Pons (tissue), 1 donor: ENCODE measurements at regions not wholly inside any gene's neighbourhood (a gene's known extent, or its start where the extent isn't known, plus 50 kb on each side); places are given as distances from the start of the nearest gene placed in this dataset.

ENCODE experiments used
- DNase-seq: peaks from one replicate; pipeline ENCODE4 v3.0.0-alpha.2; 2016; ENCODE audit warnings: low spot score

DNA sequence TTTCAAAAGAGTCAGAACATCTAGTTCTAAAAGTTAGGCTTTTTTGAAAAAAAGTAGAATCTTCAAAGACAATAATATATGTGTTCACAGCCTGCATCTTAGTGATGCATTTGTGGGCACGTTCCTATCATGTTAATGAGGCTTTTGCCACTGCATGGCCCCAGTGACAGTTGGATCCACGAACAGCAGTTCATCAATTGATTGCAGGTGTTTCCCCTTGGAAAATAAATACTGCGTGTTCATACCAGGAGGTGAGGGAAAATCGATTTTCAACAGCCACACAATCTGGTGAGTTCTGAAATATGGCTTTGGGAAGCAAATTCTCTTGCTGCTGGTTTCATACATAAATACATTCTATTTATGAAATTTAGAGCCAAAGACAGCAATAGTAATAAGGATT is 343.8 kb upstream of the SLC10A2 start:
- DNase-seq = no peak

DNA sequence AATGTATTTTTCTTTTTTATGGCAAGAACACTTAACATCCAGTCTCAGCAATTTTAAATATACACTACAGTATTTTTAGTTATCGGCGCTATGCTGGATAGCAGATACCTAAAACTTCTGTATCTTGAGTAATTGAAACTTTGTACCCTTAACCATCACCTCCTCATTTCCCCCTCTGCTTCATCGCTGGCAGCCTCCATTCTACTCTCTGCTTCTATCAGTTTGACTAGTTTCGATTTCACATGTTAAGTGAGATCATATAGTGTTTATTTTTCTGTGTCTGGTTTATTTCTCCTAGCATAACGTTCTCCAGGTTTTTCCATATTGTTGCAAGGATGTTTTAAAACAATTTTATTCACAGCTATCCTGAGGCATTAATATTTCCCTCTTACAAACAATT is 340.8 kb upstream of the SLC10A2 start:
- no peak for DNase-seq

DNA sequence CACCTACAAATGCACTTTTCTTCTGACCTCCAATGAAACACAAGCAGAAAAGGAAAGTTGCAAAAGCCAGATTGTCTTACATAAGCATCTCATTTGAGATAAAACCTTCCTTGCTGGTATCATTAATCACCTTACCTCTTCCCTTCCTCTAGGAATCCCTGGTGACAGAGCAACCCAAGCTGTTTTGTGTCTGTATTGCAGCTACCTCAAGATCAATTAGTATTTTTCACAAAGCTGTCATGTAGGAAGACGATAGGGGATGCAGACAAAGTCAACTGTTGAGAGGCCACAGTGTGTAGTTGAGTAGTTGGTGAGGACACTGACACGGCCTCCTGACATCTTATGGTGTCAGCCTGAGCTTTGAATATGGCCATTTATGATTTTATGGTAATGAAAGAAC is 339.1 kb upstream of the SLC10A2 start:
- DNase-seq = no peak

DNA sequence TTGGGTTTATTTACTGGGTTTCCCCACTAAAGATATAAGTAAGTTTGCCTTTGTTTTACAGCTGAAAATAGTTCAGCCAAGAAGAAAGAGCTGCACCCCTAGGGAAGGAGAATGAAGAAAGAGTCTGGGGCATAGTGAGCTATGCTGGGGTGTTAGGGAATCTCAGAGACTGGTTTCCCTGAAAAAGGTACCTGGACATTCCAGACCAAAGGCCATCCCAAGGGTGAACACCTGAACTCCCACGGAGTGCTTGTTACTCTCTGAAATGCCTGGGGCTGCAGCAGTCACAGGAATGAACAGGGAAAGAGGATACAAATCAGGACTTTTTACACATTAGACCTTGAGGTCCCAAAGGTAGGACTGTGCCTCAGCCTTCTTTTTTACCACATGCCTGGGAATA is 337.6 kb upstream of the SLC10A2 start:
- DNase-seq = no peak

DNA sequence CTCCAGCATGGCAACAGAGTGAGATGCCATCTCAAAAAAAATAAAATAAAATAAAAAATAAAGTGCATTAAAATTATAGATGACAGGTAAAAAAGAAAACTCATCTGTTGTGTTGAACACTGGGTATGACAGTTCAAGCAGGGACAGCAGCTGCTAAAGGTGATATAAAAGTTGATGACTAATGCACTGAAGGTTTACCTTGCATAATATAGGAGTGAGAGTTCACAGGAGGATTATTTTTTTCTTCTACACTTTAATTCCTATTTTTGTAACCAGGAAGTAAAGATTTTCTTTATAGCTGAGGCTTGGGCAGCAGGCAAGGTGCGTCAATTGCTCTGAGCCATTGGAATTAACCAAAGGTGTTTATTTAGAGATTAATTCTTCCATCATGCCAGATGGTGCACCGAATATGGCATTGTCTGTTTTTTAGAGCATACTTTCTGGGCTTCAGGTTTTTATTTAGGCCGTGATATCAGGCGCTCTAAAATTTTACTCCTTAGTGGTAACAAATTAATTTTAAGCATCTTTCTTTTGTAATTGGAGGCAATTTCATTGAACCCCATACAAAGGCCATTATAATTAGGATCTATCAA is 337.0 kb upstream of the SLC10A2 start:
- DNase-seq = no peak

DNA sequence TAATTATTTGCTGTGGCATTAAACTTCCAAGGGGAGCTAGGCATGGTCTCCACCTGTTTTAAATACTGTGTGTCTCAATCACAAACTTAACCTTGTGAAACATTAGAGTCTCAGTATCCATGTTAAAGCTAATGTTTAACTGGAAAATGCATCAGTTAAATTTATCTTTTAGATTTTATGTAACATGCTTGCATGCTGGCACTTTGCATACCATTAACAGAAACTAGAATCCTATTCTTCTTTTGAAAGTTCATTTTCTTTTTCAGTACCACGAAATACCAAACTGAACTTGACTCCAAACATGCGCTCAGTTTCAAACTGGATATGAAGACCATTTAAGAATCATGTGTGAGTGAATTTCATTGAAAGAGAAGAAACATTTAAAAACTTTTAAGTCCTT is 328.9 kb upstream of the SLC10A2 start:
- DNase-seq = no peak

DNA sequence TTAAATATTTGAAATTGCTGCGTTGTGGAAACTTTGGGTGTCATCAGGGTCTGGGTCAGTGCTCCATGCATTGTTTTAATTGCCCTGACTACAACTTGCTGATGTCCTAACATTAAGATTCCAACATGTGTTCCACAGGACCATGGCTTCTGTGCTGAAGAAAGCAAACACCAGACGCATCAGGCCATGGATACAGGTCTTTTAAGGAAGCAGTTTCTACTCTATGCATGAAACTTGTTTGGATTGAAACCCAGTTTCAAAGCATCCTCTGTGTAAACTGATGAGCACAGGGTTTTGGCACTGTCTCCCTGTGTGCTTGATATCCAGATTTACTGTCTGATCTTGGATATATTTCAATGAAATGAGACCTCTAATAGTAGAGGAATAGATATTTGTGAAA is 328.4 kb upstream of the SLC10A2 start:
- no peak for DNase-seq

DNA sequence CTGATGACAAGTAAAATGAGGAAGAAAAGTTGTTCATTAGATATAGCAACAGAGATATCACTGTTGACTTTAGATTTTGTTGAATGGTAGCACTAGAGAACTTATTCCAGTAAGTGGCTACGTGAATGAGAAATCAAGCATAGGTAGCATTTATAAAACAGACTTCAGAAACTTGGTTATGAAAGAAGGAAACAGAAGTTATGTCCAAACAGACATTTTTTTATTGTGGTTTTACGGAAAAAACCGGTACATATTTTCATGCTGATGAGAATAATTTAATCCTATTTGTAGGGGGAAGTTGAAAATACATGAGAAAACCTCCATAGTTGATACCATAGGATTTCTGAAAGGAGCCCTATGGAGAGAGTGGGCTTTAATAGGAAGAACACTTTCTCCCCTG is 325.7 kb upstream of the SLC10A2 start:
- DNase-seq = no peak

DNA sequence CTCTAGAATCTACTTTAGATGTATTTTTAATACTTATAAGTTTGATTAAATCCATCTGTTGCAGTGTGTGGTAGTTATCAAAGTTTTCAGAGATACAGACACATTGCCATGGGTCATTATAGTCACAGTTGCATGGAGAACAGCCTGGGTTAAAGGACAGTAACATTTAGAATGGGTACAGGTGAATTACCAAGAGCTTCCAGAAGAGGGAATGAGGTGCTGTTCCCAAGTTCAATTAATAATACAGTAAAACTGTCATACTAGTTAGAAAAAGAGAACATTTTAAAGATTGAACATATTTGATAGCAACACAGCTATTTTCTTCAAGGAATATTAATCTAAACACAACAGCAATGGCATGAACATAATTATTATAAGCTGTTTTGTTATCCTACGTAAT is 322.6 kb upstream of the SLC10A2 start:
- DNase-seq = no peak

DNA sequence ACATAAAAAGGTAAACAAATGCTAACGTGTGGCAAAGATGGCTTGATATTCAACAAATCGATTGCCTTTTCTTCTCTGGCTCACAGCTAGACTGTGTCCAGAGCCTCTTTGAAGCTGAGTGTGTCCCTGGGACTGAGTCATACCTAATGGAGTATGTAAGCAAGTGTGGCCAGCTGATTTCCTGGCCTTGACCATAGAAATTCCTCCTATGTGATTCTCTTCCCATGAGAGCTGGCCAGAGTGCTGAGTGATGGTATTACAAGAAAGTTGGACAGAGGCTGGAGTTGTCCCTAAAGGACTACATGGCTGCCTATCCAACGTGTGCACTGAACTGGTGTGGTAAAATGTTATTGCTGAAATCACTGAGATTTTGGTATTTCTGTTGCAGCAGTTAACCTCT is 320.1 kb upstream of the SLC10A2 start:
- DNase-seq = no peak

DNA sequence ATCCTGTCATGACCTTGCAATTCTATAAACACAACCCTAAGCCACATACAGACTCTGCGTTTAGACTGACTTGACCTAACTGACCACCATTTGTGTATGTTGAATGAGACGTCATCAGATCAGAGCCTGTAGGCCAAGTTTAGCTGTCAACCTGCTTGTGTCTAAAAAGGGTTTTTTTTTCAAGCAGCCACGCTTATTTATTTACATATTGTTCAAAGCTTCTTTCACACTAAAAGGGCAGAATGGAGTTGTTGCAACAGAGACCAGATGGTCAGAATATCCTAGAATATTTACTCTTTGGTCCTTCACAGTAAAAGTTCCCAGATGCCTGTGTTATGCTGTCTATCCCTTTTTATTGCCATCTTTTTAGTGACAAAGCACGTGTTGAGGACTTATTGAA is 307.7 kb upstream of the SLC10A2 start:
- DNase-seq = no peak

DNA sequence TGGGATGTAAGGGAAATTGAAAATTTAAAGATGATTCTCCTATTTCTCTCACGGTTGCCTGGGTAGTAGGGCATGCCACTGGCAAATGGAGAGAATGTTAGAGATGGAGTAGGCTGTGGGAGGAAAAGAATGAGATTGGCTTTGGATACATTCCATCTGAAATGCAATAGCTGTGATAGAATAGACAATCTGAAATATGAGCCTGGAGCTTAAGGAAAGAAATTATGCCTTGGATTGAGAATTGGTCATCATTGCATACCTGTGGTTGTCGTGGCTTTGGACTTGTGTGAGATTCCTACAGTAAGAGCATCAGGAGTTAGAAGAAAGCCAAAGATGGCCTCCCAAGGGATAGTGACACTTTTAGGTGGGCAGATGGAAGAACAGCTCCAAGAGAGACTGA is 305.1 kb upstream of the SLC10A2 start:
- DNase-seq = no peak

DNA sequence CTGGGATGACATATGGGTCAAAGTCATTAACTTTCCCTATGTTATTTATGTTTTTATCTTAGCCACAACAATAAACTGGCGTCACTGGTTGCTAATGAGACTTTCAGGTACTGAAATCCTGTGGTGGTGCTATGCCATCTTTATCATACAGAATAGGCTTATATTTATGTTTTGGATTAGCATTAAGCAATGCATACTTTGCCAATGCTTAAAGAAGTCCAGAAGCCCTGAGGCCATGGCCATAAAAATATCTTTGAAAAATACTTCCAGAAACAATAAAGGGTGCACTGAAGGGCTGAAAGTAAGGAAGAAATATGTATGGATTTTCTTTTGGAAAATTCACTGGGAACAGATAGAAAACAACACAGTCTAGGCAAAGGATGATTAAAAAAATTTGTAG is 304.6 kb upstream of the SLC10A2 start:
- no peak for DNase-seq

DNA sequence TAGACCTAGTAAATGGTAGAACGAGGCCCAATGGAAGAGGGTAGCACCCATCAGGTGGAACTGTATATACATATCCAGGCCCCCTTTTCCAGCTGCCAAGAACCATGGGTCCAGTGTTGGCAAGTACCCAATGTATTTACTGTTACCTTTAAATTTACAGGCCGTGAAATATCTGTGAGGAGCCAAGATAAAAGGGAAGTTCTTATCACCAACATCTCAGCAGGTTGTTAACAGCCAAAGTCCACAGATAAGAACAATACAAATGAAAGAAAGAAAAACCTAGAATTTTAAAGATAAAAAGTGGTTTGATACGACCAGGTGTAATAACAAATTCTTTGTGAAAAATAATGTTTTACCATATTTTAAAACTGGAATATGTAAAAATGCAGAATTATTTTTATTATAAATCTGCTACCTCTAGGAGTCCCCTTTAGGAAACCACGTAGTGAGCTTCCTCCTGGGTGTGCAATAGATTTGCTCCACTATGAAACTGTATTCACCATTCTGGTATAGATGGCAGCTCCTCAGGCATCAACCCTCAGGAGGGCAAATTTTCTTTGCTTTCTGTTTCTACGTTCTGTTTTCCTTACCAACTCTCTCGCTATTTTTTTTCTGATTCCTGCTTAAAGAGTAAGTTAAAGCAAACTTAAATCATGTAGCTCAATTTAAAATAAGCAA is 292.2 kb upstream of the SLC10A2 start:
- DNase-seq = no peak

DNA sequence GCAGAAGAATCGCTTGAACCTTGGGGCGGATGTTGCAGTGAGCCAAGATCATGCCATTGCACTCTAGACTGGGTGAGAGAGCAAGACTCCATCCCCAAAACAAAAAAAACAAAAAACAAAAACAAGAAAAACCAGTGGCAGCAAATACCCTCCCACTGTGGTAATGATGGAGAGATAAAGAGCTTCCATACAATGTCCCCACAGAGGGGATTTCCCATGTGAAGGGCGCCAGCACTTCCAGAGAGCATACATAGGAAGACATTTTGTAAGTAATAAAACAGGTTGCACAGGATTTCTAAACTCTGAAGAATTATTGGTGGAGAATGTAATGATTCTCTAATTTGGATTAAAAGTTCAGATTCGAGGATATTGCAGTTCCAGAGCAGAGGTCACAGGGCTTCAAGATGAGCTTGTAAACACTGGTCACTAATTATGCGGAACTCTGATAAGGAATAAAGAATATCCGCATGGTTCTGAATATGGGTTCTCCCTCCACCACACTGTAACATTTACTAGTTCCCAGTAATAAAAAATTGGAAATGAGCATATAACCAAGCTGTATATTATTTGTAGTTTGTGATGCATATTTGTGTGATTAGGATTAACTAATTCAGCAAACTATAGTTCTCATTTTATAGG is 290.1 kb upstream of the SLC10A2 start:
- DNase-seq = no peak

DNA sequence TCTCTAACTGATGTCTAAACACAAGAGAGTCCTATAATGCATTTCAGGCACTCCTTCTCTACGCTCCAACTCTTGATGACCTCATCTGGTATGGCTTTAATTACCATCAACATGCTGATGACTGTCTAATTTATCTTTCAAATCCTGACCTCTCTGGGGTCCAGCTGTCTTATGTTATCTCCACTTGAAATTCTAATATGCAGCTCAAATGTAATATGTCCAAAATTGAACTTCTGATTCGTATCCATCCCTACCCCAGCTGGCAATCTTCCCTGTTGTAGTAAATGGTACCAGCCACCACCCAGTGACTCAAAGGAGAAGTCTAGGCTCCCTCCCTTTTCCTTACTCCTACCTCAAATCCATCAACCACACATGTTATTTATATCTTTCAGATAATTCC is 288.0 kb upstream of the SLC10A2 start:
- DNase-seq = no peak

DNA sequence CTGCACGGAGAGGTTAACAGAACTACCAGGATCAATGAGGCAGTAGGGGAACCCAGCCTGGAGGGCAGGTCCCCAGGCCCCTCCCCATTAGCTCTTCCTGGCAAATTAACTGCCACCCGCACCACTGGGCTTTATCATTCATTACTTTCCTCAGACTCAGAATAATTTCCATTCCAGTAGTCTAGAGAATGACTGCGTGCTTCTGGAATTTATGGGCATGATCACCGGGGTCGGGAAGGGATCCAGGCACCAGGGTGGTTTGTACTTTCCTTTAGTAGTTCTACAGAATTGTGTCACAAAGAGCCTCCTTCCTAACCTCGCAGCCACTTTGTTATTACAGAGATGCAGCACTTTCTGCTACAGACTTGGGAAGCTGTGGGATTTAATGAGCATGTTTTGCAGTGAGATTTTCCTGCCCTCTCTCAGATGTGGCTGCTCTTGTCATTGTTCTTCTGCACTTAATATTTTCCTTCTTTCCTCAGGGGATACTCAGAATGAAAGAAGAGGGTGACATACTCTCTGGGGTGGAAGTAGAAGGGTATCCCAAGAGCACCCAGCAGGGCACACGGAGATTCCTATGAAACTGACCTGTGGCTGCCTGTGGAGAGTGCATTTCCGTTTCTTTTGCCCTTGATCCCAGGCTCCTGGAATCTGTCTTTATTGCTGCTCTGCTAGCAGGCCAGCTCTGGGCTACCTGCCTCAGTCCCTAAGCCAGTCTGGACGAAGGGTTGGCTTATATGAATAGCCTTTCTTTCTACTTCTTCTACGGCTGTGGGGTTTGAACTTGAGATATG is 285.0 kb upstream of the SLC10A2 start:
- no peak for DNase-seq

DNA sequence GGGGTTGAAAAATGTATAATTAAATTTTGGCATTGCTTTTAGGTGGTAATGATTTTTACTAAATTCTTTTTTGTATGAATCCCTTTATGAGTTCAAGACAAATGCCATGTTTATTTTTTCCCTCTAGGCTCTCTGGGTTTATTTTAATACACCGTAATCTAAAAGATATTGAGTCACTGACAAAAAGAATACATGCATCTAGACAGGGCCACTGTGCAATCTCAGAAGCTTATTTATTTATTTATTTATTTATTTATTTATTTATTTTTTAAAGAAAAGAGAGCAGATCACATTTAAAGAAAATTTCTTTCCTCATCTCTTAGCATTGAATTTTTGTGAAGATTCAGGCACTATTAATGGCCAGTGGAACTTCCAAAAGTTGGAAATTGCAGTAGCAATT is 283.9 kb upstream of the SLC10A2 start:
- DNase-seq = no peak

DNA sequence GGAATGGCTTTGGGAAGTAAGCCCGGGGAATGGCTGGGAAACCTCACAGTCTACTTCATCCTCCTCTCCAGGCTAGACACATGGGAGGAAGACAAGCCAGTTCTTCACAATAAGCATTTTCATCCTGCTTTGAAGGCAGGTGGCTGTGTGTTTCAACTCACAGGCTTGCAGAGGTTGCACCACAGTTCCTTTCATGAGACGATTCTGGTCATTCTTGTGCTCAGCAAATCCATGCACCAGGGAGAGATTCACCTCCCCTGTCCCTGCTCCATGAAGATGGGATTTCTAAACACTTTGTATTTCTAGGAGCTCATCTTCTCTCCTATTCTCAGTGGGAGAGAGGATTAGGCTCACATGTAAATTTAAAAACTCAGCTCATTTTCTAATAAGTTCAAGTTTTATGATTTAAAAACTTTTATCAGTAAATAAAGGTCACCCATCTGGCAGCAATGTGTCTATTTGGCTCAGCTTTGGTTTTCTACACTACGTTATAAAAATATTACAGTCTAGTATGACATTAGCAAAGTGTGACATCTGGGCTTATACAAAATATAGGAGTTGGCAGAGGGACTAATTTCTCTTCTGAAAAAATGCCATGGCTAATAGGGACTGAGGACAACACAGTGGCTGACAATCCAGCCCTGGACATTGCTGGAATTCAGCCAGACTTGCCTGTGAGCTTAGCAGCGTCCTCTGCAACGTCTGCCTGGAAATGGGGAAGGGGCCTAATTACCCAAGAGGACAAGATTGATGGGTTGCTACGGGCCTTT is 283.2 kb upstream of the SLC10A2 start:
- no peak for DNase-seq

DNA sequence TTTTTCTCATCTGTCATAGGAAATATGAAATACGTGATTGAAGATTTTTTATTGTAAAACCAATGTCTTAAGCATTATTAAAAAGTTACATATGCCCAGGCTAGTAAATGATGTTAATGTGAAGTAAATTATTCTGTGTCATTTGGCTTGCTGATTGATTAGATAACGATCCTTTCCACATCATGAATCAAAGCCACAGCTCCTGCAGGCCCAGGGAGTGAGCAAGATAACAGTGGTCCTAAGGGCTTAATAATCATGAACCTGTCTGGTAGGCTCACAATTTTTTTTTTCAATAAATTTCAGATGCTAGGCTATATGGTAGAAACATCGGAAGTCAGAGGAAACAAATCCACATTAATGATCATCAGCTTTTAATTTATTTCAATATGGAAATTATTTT is 269.0 kb upstream of the SLC10A2 start:
- DNase-seq = no peak

DNA sequence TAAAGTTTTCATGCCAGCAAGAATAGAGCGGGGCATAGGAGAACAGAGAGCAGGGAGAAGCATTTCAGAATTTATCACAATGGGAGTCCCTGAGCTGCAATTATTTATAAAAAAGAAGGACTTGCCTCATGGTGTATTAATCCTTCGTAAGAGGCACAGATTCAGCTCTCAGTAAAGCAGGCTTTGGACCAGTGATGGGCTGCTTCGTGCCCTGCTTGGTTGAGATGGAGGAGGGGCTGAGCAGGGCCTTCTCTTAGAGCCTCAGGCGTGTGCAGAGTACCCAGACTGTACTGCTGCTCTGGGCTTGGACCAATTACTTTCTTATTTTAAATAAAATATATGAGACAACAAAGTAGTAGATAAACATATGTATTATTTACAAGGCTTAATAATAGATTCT is 265.7 kb upstream of the SLC10A2 start:
- no peak for DNase-seq

DNA sequence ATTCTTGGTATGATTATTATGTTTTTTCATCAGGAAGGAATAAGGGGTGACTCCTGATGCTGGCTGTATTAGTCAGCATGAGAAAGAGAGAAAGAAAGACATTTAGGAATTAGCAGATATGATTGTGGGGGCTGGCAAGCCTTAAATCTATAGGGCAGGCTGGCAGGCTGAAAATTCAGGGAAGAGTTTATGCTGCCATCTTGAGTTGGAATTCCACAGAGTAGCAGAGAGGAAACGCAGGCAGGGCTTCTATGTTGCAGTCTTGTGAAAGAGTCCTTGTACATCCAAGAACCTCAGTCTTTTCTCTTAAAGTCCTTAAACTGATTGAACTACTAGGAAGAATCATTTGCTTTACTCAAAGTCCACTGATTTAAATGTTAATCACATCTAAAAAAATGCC is 262.7 kb upstream of the SLC10A2 start:
- DNase-seq = peak; percentile 12
